ENCODE measurements at regions not wholly inside any gene's neighbourhood (a gene's known extent, or its start where the extent isn't known, plus 50 kb on each side); places are given as distances from the start of the nearest gene placed in this dataset.

DNA sequence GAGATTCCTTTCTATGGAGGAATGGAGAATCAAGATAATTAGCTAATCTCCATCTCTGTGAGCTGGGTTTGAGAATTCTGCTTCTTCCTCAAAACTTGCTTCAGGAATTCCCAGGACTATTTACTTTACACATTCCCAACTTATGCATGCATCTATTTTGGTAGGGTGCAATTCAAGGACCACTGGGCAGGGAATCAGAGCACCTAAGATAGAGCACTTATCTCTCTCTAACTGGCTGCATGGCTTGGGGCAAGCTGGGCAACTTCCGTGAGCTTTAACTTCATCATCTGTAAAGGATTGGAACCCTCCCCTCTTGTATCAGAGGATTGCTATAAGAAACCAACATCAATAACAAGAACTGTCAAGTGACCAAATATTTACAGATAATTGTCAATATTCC is 160.2 kb downstream of the PDCD6IP start:
- no peak for TF ChIP-seq CTCF (IDR thresholded peaks at IDR 0.05)
- TF ChIP-seq POLR2A (IDR thresholded peaks at IDR 0.05) = no peak
